IMR-90 (cell line): ENCODE measurements at regions not wholly inside any gene's neighbourhood (a gene's known extent, or its start where the extent isn't known, plus 50 kb on each side); places are given as distances from the start of the nearest gene placed in this dataset.

Experiments
- ATAC-seq: fragments of 200-7000 bp; cut with Tn5 transposase; 2 replicates; pipeline ENCODE4 v1.9.1; 2020; ENCODE audit warnings: low read depth, mild to moderate bottlenecking, moderate library complexity
- BruUV-seq: library from RNA; stranded (reverse); fragments of 400-500 nt; replicated peaks from 2 replicates; lab custom pipeline; 2021; lab: Mats Ljungman, UMichigan
- CTCF ChIA-PET: fragments of 300-600 bp; formaldehyde crosslinking; extraction: SDS; loops from one replicate; lab custom pipeline; 2021; ENCODE audit warnings: antibody characterized with exemption; lab: Yijun Ruan, JAX
- POLR2A ChIA-PET: fragments of 300-600 bp; sonication (Branson Sonifier 250); formaldehyde crosslinking; loops from one replicate; lab custom pipeline; 2022; ENCODE audit warnings: antibody characterized with exemption; ENCODE audit not compliant: unreplicated experiment; lab: Charles Lee
- DNase-seq: peaks from one replicate; pipeline ENCODE4 v3.0.0; 2013
- H2AFZ ChIP-seq: replicated peaks from 2 replicates; pipeline ENCODE3; 2013; ENCODE audit warnings: low read length, mild to moderate bottlenecking; ENCODE audit not compliant: poor library complexity
- H2AK5ac ChIP-seq: 2 replicates; pipeline ENCODE4 v1.6.1; 2013; ENCODE audit warnings: low read depth, low read length, inconsistent platforms
- H2AK9ac ChIP-seq: replicated peaks from 2 replicates; pipeline ENCODE3; 2013; ENCODE audit warnings: mild to moderate bottlenecking, low read depth, low read length, moderate library complexity; ENCODE audit not compliant: poor library complexity
- H2BK120ac ChIP-seq: 2 replicates; pipeline ENCODE4 v1.6.1; 2013; ENCODE audit warnings: low read depth, low read length, inconsistent platforms
- H2BK15ac ChIP-seq: 3 replicates; pipeline ENCODE4 v1.6.1; 2013; ENCODE audit warnings: low read depth, low read length, inconsistent platforms
- H2BK20ac ChIP-seq: 2 replicates; pipeline ENCODE4 v1.6.1; 2013; ENCODE audit warnings: low read depth, mild to moderate bottlenecking, inconsistent platforms, low read length, moderate library complexity
- H2BK5ac ChIP-seq: 2 replicates; pipeline ENCODE4 v1.6.1; 2013; ENCODE audit warnings: mild to moderate bottlenecking, low read depth, low read length, inconsistent platforms; ENCODE audit not compliant: poor library complexity, severe bottlenecking
- H3K14ac ChIP-seq: replicated peaks from 2 replicates; pipeline ENCODE4 v1.6.1; 2013; ENCODE audit warnings: low read depth, low read length, inconsistent platforms
- H3K18ac ChIP-seq: 2 replicates; pipeline ENCODE4 v1.6.1; 2013; ENCODE audit warnings: low read depth, low read length, control low read depth
- H3K23ac ChIP-seq: 2 replicates; pipeline ENCODE4 v1.6.1; 2013; ENCODE audit warnings: low read depth, low read length, inconsistent platforms
- H3K27ac ChIP-seq: 2 replicates; pipeline ENCODE4 v1.5.1; 2013; ENCODE audit warnings: mild to moderate bottlenecking, control low read depth, low read length; ENCODE audit not compliant: insufficient read depth
- H3K27me3 ChIP-seq: 2 replicates; pipeline ENCODE4 v1.6.1; 2013; ENCODE audit warnings: low read length; ENCODE audit not compliant: control insufficient read depth, insufficient read depth
- H3K36me3 ChIP-seq: 2 replicates; pipeline ENCODE4 v1.6.1; 2013; ENCODE audit warnings: low read length, mixed read lengths; ENCODE audit not compliant: control insufficient read depth, insufficient read depth
- H3K4ac ChIP-seq: 2 replicates; pipeline ENCODE4 v1.6.1; 2013; ENCODE audit warnings: low read depth, low read length, inconsistent platforms
- H3K4me1 ChIP-seq: 2 replicates; pipeline ENCODE4 v1.6.1; 2013; ENCODE audit warnings: low read length, mixed read lengths; ENCODE audit not compliant: control insufficient read depth, insufficient read depth
- H3K4me2 ChIP-seq: 2 replicates; pipeline ENCODE4 v1.6.1; 2013; ENCODE audit warnings: low read depth, mild to moderate bottlenecking, control low read depth, low read length, moderate library complexity
- H3K4me3 ChIP-seq: 2 replicates; pipeline ENCODE4 v1.5.1; 2013; ENCODE audit warnings: low read depth, mild to moderate bottlenecking, control low read depth, low read length, moderate library complexity; ENCODE audit not compliant: insufficient read depth
- H3K56ac ChIP-seq: 2 replicates; pipeline ENCODE4 v1.6.1; 2013; ENCODE audit warnings: low read length, inconsistent platforms; ENCODE audit not compliant: insufficient read depth; ENCODE audit errors: extremely low read depth
- H3K79me1 ChIP-seq, 2 experiments: 2 replicates each; pipeline ENCODE4 v1.6.1; 2013; ENCODE audit warnings: low read length in 2 of 2, inconsistent platforms in 1 of 2, low read depth in 1 of 2
- H3K9ac ChIP-seq: 2 replicates; pipeline ENCODE4 v1.6.1; 2013; ENCODE audit warnings: low read depth, low read length, control low read depth
- H3K9me1 ChIP-seq: 2 replicates; pipeline ENCODE4 v1.6.1; 2013; ENCODE audit warnings: low read length, inconsistent platforms; ENCODE audit not compliant: insufficient read depth
- H3K9me3 ChIP-seq: 2 replicates; pipeline ENCODE4 v1.6.1; 2013; ENCODE audit warnings: low read length; ENCODE audit not compliant: control insufficient read depth, insufficient read depth
- H4K20me1 ChIP-seq: 2 replicates; pipeline ENCODE4 v1.6.1; 2013; ENCODE audit warnings: low read length, inconsistent platforms; ENCODE audit not compliant: insufficient read depth
- H4K5ac ChIP-seq: 2 replicates; pipeline ENCODE4 v1.6.1; 2013; ENCODE audit warnings: mild to moderate bottlenecking, low read depth, low read length, control low read depth
- H4K8ac ChIP-seq, 2 experiments: 2 replicates each; pipeline ENCODE4 v1.6.1; 2013; ENCODE audit warnings: low read depth in 2 of 2, low read length in 2 of 2, control low read depth in 1 of 2, inconsistent platforms in 1 of 2
- H4K91ac ChIP-seq: 2 replicates; pipeline ENCODE4 v1.6.1; 2013; ENCODE audit warnings: low read depth, low read length, inconsistent platforms; ENCODE audit not compliant: insufficient read depth
- BHLHE40 ChIP-seq: fragments of 150-350 bp; IDR thresholded peaks from 2 replicates; pipeline ENCODE4 v1.6.1; 2016; ENCODE audit warnings: mild to moderate bottlenecking, low read depth, low read length
- CHD1 ChIP-seq: IDR thresholded peaks from 2 replicates; pipeline ENCODE4 v1.6.1; 2012; ENCODE audit warnings: low read depth, low read length, improper control_type of control experiment
- ELK1 ChIP-seq: fragments of 150-350 bp; IDR thresholded peaks from 2 replicates; pipeline ENCODE4 v1.6.1; 2016; ENCODE audit warnings: low read depth, mild to moderate bottlenecking, low read length, moderate library complexity, borderline replicate concordance
- FOS ChIP-seq: fragments of 150-350 bp; IDR thresholded peaks from 2 replicates; pipeline ENCODE4 v1.6.1; 2016; ENCODE audit warnings: low read depth, low read length
- MAFK ChIP-seq: IDR thresholded peaks from 2 replicates; pipeline ENCODE4 v1.6.1; 2012; ENCODE audit warnings: low read depth, low read length, improper control_type of control experiment
- MAZ ChIP-seq: IDR thresholded peaks from 2 replicates; pipeline ENCODE4 v1.6.1; 2012; ENCODE audit warnings: low read depth, mild to moderate bottlenecking, low read length, improper control_type of control experiment, moderate library complexity, borderline replicate concordance
- POLR2A ChIP-seq: IDR thresholded peaks from 2 replicates; pipeline ENCODE4 v1.6.1; 2012; ENCODE audit warnings: mild to moderate bottlenecking, low read depth, low read length
- RAD21 ChIP-seq: IDR thresholded peaks from 2 replicates; pipeline ENCODE4 v1.6.1; 2012; ENCODE audit warnings: low read length, improper control_type of control experiment
- RCOR1 ChIP-seq: IDR thresholded peaks from 2 replicates; pipeline ENCODE4 v1.6.1; 2012; ENCODE audit warnings: mild to moderate bottlenecking, low read length, improper control_type of control experiment; ENCODE audit not compliant: insufficient replicate concordance
- RFX5 ChIP-seq: IDR thresholded peaks from 2 replicates; pipeline ENCODE4 v1.8.0; 2012; ENCODE audit warnings: low read depth, mild to moderate bottlenecking, low read length, moderate library complexity
- USF2 ChIP-seq: fragments of 150-350 bp; IDR thresholded peaks from 2 replicates; pipeline ENCODE4 v1.6.1; 2017; ENCODE audit warnings: mild to moderate bottlenecking, antibody characterized with exemption, low read length, low read depth
- WGBS, 2 experiments: methylation state at CpG; one replicate each; pipeline versions ENCODE4 v1.1.5 to v1.1.7; 2013; ENCODE audit warnings: missing lambda C conversion rate in 2 of 2; ENCODE audit not compliant: insufficient read length in 1 of 2; ENCODE audit errors: extremely low coverage in 2 of 2; 5-methylcytosine and 5-hydroxymethylcytosine counted together
- dilution Hi-C: fragments of 300-500 bp; cut with HindIII; formaldehyde crosslinking; loops from one replicate; pipeline ENCODE4 v1.14.3; 2018; ENCODE audit warnings: low sequenced_read_pairs; ENCODE audit not compliant: unreplicated experiment
- in situ Hi-C: fragments of 300-500 bp; cut with MboI; formaldehyde crosslinking; loops from 3 replicates; pipeline ENCODE4 v1.14.3; 2019; ENCODE audit warnings: low sequenced_read_pairs, inconsistent platforms, mixed read lengths
- intact Hi-C: fragments of 100-400 bp; cut with micrococcal nuclease; formaldehyde crosslinking; loops from 2 replicates; pipeline ENCODE4 v1.10.0; 2022

DNA sequence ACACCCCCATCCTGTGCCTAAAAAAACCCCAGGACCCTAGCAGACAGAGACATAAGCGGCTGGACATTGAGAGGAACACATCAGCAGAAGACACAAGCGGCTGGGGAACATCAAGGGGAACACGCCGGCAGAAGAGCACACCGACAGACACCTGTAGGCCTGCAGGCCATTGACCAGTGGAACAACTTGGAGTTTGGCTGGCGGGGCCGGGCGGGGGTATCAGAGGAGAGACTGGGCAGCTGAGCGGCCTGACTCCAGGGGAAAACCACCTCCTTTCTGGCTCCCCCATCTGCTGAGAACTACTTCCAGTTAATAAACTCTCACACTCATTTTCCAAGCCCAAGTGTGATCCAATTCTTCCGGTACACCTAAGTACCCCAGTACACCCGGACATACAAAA, 264.7 kb upstream of the ISX start:
- DNase-seq (no peak), ATAC-seq (no peak)
- BruUV-seq: no TSS peak
- no peak overlapping the region for H3K4me3 ChIP-seq
- intact Hi-C loops (no loop called here), in situ Hi-C loops (no loop called here), dilution Hi-C loops (no loop called here)
- H3K27me3 ChIP-seq: no peaks in the 10 kb centered on the region
- no peak overlapping the region for H4K91ac ChIP-seq
- H4K5ac ChIP-seq: no peak overlapping the region
- no peak overlapping the region for H3K56ac ChIP-seq
- POLR2A ChIA-PET: no interaction called here
- no peak overlapping the region for H2BK20ac ChIP-seq
- H2BK15ac ChIP-seq: no peak overlapping the region
- no peak overlapping the region for H3K14ac ChIP-seq
- TF ChIP-seq BHLHE40: no peak
- no peak for TF ChIP-seq RAD21
- TF ChIP-seq POLR2A: no peak
- TF ChIP-seq MAZ: no peak
- TF ChIP-seq USF2: no peak
- no peak for TF ChIP-seq RCOR1
- TF ChIP-seq CHD1: no peak
- TF ChIP-seq MAFK: no peak
- TF ChIP-seq RFX5: no peak
- TF ChIP-seq FOS: no peak
- TF ChIP-seq ELK1: no peak
- CTCF ChIA-PET: no interaction called here
- no peak overlapping the region for H3K18ac ChIP-seq
- peaks cover 37% of the 10 kb centered on the region for H3K9me3 ChIP-seq
- H3K36me3 ChIP-seq: no peaks in the 10 kb centered on the region
- H2AK5ac ChIP-seq: no peak overlapping the region
- H3K23ac ChIP-seq: no peak overlapping the region
- H3K4me2 ChIP-seq: no peak overlapping the region
- H4K20me1 ChIP-seq: no peaks in the 10 kb centered on the region
- H3K79me1 ChIP-seq: no peaks in the 10 kb centered on the region
- H3K27ac ChIP-seq: no peak overlapping the region
- no peak overlapping the region for H4K8ac ChIP-seq
- 78% methylated on average over 8 of the region's 11 CpGs; no CpG with 5 or more reads in 1 of the 2 experiments for WGBS, 2 experiments
- no peak overlapping the region for H2BK5ac ChIP-seq
- H2AFZ ChIP-seq: no peak overlapping the region
- no peak overlapping the region for H3K9ac ChIP-seq
- no peaks in the 10 kb centered on the region for H3K9me1 ChIP-seq
- H2AK9ac ChIP-seq: no peak overlapping the region
- no peaks in the 10 kb centered on the region for H3K4me1 ChIP-seq
- H3K4ac ChIP-seq: no peak overlapping the region
- H2BK120ac ChIP-seq: no peak overlapping the region
